ENCODE measurements at regions not wholly inside any gene's neighbourhood (a gene's known extent, or its start where the extent isn't known, plus 50 kb on each side); places are given as distances from the start of the nearest gene placed in this dataset.

GRCh38 chr5:12480487-12480886, 576.2 kb upstream of the CTNND2 start:
- DNase-seq, result no peak
- no peak overlapping the region for H3K27ac ChIP-seq (ENCODE audit: low read depth, low read length)
- WGBS, 2 experiments (ENCODE audit: insufficient coverage in 1 of 2, insufficient read length in 1 of 2), result 89% methylated on average over 2 of the region's 3 CpGs; no CpG with 5 or more reads in 1 of the 2 experiments
- no peaks in the 10 kb centered on the region for H3K9me3 ChIP-seq (ENCODE audit: control insufficient read depth, low read length)
- Mint-ChIP-seq H3K27ac (no peak overlapping the region), H3K27me3 (ENCODE audit: insufficient read depth) (no peaks in the 10 kb centered on the region), H3K4me3 (no peak overlapping the region), H3K36me3 (ENCODE audit: low read depth) (no peaks in the 10 kb centered on the region), H3K4me1 (no peaks in the 10 kb centered on the region), H3K9me3 (peaks cover 6% of the 10 kb centered on the region)
- no peaks in the 10 kb centered on the region for H3K36me3 ChIP-seq (ENCODE audit: control insufficient read depth, insufficient read depth, low read length)
- H3K4me1 ChIP-seq (ENCODE audit: control insufficient read depth, insufficient read depth, low read length), result no peaks in the 10 kb centered on the region
- H3K4me3 ChIP-seq (ENCODE audit: low read length), result no peak overlapping the region
- H3K27me3 ChIP-seq (ENCODE audit: control insufficient read depth, insufficient read depth, low read length, poor library complexity, severe bottlenecking), result no peaks in the 10 kb centered on the region
- H3K9ac ChIP-seq (ENCODE audit: extremely low read depth, low read length, poor library complexity, severe bottlenecking), result no peak overlapping the region
- no peak for TF ChIP-seq CTCF (conservative IDR thresholded peaks at IDR 0.05)

DNA sequence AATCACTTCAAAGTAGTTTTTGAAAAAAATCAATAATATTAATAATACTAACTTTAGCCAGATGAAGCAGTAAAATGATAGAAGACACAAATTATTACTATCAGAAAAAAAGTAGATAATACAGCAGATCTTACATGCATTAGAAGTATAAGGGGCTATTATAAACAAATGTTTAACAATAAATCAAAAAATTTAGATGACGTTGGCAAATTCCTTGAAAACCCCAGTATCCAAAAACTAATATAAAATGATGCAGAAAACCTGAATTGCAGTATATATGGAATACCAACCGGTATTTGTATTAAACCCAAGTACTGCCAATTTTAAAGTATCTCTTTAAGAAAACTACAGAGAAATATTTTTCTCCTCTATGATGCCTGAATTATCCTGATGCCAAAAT, 573.3 kb upstream of the CTNND2 start:
- Mint-ChIP-seq H3K27me3 (ENCODE audit: insufficient read depth) (no peaks in the 10 kb centered on the region), H3K4me3 (no peak overlapping the region), H3K27ac (no peak overlapping the region), H3K36me3 (ENCODE audit: low read depth) (no peaks in the 10 kb centered on the region), H3K4me1 (no peaks in the 10 kb centered on the region), H3K9me3 (peaks cover 3% of the 10 kb centered on the region)
- TF ChIP-seq CTCF (conservative IDR thresholded peaks at IDR 0.05), result no peak
- 85% methylated on average over 2 of the region's 2 CpGs; no CpG with 5 or more reads in 1 of the 2 experiments for WGBS, 2 experiments (ENCODE audit: insufficient coverage in 1 of 2, insufficient read length in 1 of 2)
- no peaks in the 10 kb centered on the region for H3K36me3 ChIP-seq (ENCODE audit: control insufficient read depth, insufficient read depth, low read length)
- H3K9ac ChIP-seq (ENCODE audit: extremely low read depth, low read length, poor library complexity, severe bottlenecking), result no peak overlapping the region
- no peak overlapping the region for H3K4me3 ChIP-seq (ENCODE audit: low read length)
- H3K27me3 ChIP-seq (ENCODE audit: control insufficient read depth, insufficient read depth, low read length, poor library complexity, severe bottlenecking), result no peaks in the 10 kb centered on the region
- DNase-seq, result no peak
- no peaks in the 10 kb centered on the region for H3K4me1 ChIP-seq (ENCODE audit: control insufficient read depth, insufficient read depth, low read length)
- H3K27ac ChIP-seq (ENCODE audit: low read depth, low read length), result no peak overlapping the region
- no peaks in the 10 kb centered on the region for H3K9me3 ChIP-seq (ENCODE audit: control insufficient read depth, low read length)

GRCh38 chr5:12467799-12468198, 563.6 kb upstream of the CTNND2 start:
- Histone ChIP-seq H3K4me3 (ENCODE audit: low read length) (no peak overlapping the region), H3K9ac (ENCODE audit: extremely low read depth, low read length, poor library complexity, severe bottlenecking) (no peak overlapping the region), H3K36me3 (ENCODE audit: control insufficient read depth, insufficient read depth, low read length) (no peaks in the 10 kb centered on the region), H3K27me3 (ENCODE audit: control insufficient read depth, insufficient read depth, low read length, poor library complexity, severe bottlenecking) (no peaks in the 10 kb centered on the region), H3K9me3 (ENCODE audit: control insufficient read depth, low read length) (peaks cover 6% of the 10 kb centered on the region), H3K27ac (ENCODE audit: low read depth, low read length) (no peak overlapping the region), H3K4me1 (ENCODE audit: control insufficient read depth, insufficient read depth, low read length) (no peaks in the 10 kb centered on the region)
- DNase-seq, result no peak
- Mint-ChIP-seq H3K4me3 (no peak overlapping the region), H3K27ac (no peak overlapping the region), H3K36me3 (ENCODE audit: low read depth) (no peaks in the 10 kb centered on the region), H3K4me1 (no peaks in the 10 kb centered on the region), H3K9me3 (peaks cover 9% of the 10 kb centered on the region), H3K27me3 (ENCODE audit: insufficient read depth) (no peaks in the 10 kb centered on the region)
- TF ChIP-seq CTCF (conservative IDR thresholded peaks at IDR 0.05), result no peak
- WGBS, 2 experiments (ENCODE audit: insufficient coverage in 1 of 2, insufficient read length in 1 of 2), result 82% methylated on average over 4 of the region's 4 CpGs; no CpG with 5 or more reads in 1 of the 2 experiments
